Testis (tissue), 2 donors: ENCODE measurements at regions not wholly inside any gene's neighbourhood (a gene's known extent, or its start where the extent isn't known, plus 50 kb on each side); places are given as distances from the start of the nearest gene placed in this dataset.
"Not testable (repeated sequence)": the region's sequence is repeated elsewhere in the genome, so short reads cannot be mapped to it uniquely, and the experiment has no call there.

Source experiments
- CTCF ChIP-seq, 3 experiments: fragments of 450-650 bp in 2 of 3; fragments of 200-600 bp in 1 of 3; sonication (generic) in 1 of 3; IDR thresholded peaks; one replicate each; pipeline ENCODE4 v1.5.1; 2016 to 2019; ENCODE audit warnings: antibody characterized with exemption in 3 of 3, mild to moderate bottlenecking in 2 of 3, moderate library complexity in 1 of 3
- POLR2A ChIP-seq: fragments of 450-650 bp; IDR thresholded peaks from one replicate; pipeline ENCODE4 v1.6.1; 2017; ENCODE audit warnings: antibody characterized with exemption, mild to moderate bottlenecking, moderate library complexity

GRCh38 chr11:37263467-37263866 lies 665.4 kb upstream of the RAG2 start:
- TF ChIP-seq CTCF (IDR thresholded peaks at IDR 0.05); POLR2A: not testable (repeated sequence)
